Esophagus muscularis mucosa (tissue), 4 donors: ENCODE measurements at regions not wholly inside any gene's neighbourhood (a gene's known extent, or its start where the extent isn't known, plus 50 kb on each side); places are given as distances from the start of the nearest gene placed in this dataset.
"Not testable (repeated sequence)": the region's sequence is repeated elsewhere in the genome, so short reads cannot be mapped to it uniquely, and the experiment has no call there.

Experiments
- DNase-seq: peaks from one replicate; pipeline ENCODE4 v3.0.0-alpha.2; 2017; ENCODE audit errors: extremely low spot score
- H3K27ac ChIP-seq, 4 donors: fragments of 200-600 bp; sonication (generic); replicated peaks in 1 of 4; 1 replicate in 3 of 4; 2 replicates in 1 of 4; pipeline ENCODE4 v1.5.1; 2016 to 2019; ENCODE audit warnings: mild to moderate bottlenecking in 1 of 4
- H3K27me3 ChIP-seq, 4 donors: fragments of 200-600 bp; sonication (generic); one replicate each; pipeline versions ENCODE4 v1.5.1 to v1.6.0; 2016 to 2019
- H3K36me3 ChIP-seq, 4 donors: fragments of 200-600 bp; sonication (generic); one replicate each; pipeline ENCODE4 v1.5.1; 2016 to 2019
- H3K4me1 ChIP-seq, 4 donors: fragments of 200-600 bp; sonication (generic); one replicate each; pipeline ENCODE4 v1.5.1; 2016 to 2019
- H3K4me3 ChIP-seq, 4 donors: fragments of 200-600 bp; sonication (generic); 1 replicate in 2 of 4; 2 replicates in 2 of 4; pipeline ENCODE4 v1.5.1; 2016 to 2019; ENCODE audit warnings: mild to moderate bottlenecking in 4 of 4, moderate library complexity in 1 of 4
- H3K9me3 ChIP-seq, 4 donors: fragments of 200-600 bp; sonication (generic); 1 replicate in 3 of 4; 2 replicates in 1 of 4; pipeline ENCODE4 v1.5.1; 2016 to 2019
- CTCF ChIP-seq, 3 experiments: fragments of 200-600 bp in 2 of 3; fragments of 450-650 bp in 1 of 3; sonication (generic) in 2 of 3; IDR thresholded peaks; one replicate each; pipeline ENCODE4 v1.5.1; 2017 to 2019; ENCODE audit warnings: antibody characterized with exemption in 3 of 3, mild to moderate bottlenecking in 2 of 3, moderate library complexity in 1 of 3
- EP300 ChIP-seq: sonication (generic); formaldehyde crosslinking; IDR thresholded peaks from one replicate; pipeline ENCODE4 v1.6.1; 2017; ENCODE audit warnings: antibody characterized with exemption
- POLR2A ChIP-seq: fragments of 450-650 bp; IDR thresholded peaks from one replicate; pipeline ENCODE4 v1.6.1; 2017; ENCODE audit warnings: antibody characterized with exemption, moderate library complexity, mild to moderate bottlenecking, low read depth
- POLR2AphosphoS5 ChIP-seq, 2 donors: sonication (generic); formaldehyde crosslinking; IDR thresholded peaks; one replicate each; pipeline ENCODE4 v1.6.1; 2017; ENCODE audit warnings: antibody characterized with exemption in 2 of 2
- WGBS: methylation state at CpG from one replicate; pipeline ENCODE4 v1.1.5; 2018; 5-methylcytosine and 5-hydroxymethylcytosine counted together
- intact Hi-C: fragments of 100-400 bp; cut with DNase I; formaldehyde crosslinking; loops from one replicate; pipeline ENCODE4 v1.15.1; 2023

DNA sequence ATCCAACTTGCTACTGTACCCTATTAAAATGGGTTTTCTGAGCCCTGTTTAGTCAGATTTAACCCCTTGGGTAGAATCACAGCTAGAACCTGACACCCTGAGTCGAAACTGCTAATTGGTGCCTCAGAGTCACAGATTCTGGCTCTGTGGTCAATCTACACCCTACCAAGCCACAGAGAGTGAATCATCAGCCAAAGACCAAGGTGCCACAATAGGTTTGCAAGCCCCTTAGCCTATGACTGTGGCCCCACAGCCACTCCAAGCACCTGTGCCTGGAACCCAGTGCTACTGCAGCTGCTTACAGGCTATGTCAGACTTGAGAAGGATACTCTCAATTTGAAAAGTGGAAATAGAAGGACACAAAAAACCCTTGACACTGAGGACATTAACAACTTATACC, 202.8 kb upstream of the KCND2 start:
- H3K4me1 ChIP-seq: no peaks in the 10 kb centered on the region
- H3K9me3 ChIP-seq: no peaks in the 10 kb centered on the region
- H3K36me3 ChIP-seq: no peaks in the 10 kb centered on the region
- H3K27me3 ChIP-seq: no peaks in the 10 kb centered on the region
- no peak for DNase-seq
- 79% methylated on average over 1 of the region's 1 CpG for WGBS
- intact Hi-C loops: no loop called here
- no peak for TF ChIP-seq CTCF (IDR thresholded peaks at IDR 0.05)
- TF ChIP-seq POLR2AphosphoS5 (IDR thresholded peaks at IDR 0.05): no peak
- TF ChIP-seq EP300: no peak
- no peak for TF ChIP-seq POLR2A
- no peak overlapping the region for H3K27ac ChIP-seq
- H3K4me3 ChIP-seq: no peak overlapping the region

DNA sequence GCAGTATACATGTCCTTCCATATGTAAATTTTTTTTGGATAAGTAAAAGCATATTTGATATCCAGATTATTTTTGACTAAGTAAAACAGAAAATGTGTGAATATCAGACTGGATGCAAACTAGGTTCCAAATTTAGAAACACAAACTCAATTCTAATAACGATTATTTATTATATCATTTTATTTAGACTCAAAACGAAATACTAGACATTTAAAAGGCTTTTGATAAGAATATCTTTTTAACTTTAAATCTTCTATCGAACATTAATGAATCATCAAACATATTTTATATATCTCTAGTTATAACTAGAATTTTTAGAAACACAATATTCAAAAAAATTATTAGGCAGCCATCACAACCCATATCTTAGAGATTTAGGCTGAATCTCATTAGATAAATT, 195.2 kb upstream of the KCND2 start:
- Histone ChIP-seq H3K27me3 (no peaks in the 10 kb centered on the region), H3K4me1 (no peaks in the 10 kb centered on the region), H3K4me3 (no peak overlapping the region), H3K9me3 (no peaks in the 10 kb centered on the region), H3K36me3 (no peaks in the 10 kb centered on the region), H3K27ac (no peak overlapping the region)
- intact Hi-C loops: no loop called here
- no peak for DNase-seq
- 71% methylated on average over 3 of the region's 3 CpGs for WGBS
- TF ChIP-seq EP300 (no peak), POLR2AphosphoS5 (IDR thresholded peaks at IDR 0.05) (no peak), POLR2A (no peak), CTCF (IDR thresholded peaks at IDR 0.05) (no peak)

DNA sequence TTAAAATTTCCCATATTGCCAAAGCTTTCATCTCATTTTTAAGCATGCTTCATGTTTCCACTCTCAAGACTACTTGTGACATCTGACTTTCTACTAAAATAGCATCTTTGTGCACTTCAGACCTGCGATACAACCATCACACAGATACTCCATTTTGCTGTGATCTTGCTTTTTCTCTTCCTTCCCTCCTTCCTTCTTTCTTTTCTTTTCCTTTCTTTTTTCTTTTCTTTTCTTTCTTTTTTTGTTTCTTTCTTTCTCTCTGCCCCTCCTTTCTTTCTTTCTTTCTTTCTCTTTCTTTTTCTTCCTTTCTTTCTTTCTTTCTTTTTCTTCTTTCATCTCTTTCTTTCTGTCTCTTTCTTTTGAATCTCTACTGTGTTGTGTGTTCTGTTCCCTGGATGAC, 194.0 kb upstream of the KCND2 start:
- Histone ChIP-seq H3K27me3 (no peaks in the 10 kb centered on the region), H3K4me3 (no peak overlapping the region), H3K4me1 (no peaks in the 10 kb centered on the region), H3K36me3 (no peaks in the 10 kb centered on the region), H3K27ac (no peak overlapping the region), H3K9me3 (no peaks in the 10 kb centered on the region)
- TF ChIP-seq POLR2A: no peak
- TF ChIP-seq POLR2AphosphoS5 (IDR thresholded peaks at IDR 0.05): no peak
- no peak for TF ChIP-seq EP300
- no peak for TF ChIP-seq CTCF (IDR thresholded peaks at IDR 0.05)
- DNase-seq: no peak
- 71% methylated on average over 1 of the region's 1 CpG for WGBS
- intact Hi-C loops: no loop called here

DNA sequence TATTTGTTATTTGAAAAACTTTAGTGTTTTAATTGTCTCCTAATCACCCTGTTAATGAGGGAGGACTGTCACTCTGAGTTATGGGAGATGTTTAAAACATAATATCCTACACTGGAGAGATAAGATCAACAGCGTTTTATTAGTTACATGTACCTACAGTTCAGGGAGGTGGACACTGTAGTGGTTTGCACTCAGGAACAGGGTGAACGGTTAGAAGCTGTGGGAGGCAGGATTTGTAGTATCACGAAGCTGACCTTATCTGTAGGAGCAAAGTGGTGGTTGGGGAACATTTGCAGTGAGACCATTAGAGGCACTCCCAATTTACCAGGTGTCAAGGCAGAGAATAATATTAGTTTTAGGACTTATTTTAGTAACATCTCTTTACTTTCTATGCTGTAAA, 193.3 kb upstream of the KCND2 start:
- H3K27me3 ChIP-seq: no peaks in the 10 kb centered on the region
- H3K4me3 ChIP-seq: no peak overlapping the region
- 66% methylated on average over 3 of the region's 3 CpGs for WGBS
- no peak overlapping the region for H3K27ac ChIP-seq
- TF ChIP-seq POLR2AphosphoS5 (IDR thresholded peaks at IDR 0.05): no peak
- no peak for TF ChIP-seq CTCF (IDR thresholded peaks at IDR 0.05)
- no peak for TF ChIP-seq EP300
- TF ChIP-seq POLR2A: no peak
- no peak for DNase-seq
- H3K9me3 ChIP-seq: no peaks in the 10 kb centered on the region
- H3K36me3 ChIP-seq: no peaks in the 10 kb centered on the region
- intact Hi-C loops: no loop called here
- no peaks in the 10 kb centered on the region for H3K4me1 ChIP-seq

DNA sequence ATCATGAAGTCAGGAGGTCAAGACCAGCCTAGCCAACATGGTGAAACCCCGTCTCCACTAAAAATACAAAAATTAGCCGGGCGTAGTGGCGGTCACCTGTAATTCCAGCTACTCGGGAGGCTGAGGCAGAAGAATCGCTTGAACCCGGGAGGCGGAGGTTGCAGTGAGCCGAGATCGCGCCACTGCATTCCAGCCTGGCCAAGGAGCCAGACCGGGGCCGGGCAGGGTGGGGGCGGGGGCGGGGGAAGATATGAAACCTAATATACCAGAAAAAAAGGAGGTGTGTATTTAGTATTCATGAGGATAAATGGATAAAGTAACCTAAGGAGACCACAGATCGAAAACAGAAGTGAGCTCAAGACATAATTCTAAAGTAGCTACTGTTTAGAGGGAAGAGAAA, 186.5 kb upstream of the KCND2 start:
- DNase-seq, H3K36me3 ChIP-seq, H3K4me1 ChIP-seq, H3K27me3 ChIP-seq, H3K9me3 ChIP-seq, intact Hi-C loops, H3K27ac ChIP-seq, H3K4me3 ChIP-seq: not testable (repeated sequence)
- 92% methylated on average over 16 of the region's 16 CpGs for WGBS
